ENCODE measurements at regions not wholly inside any gene's neighbourhood (a gene's known extent, or its start where the extent isn't known, plus 50 kb on each side); places are given as distances from the start of the nearest gene placed in this dataset.

GRCh38 chr4:99722006-99722405 is 64.4 kb upstream of the C4orf54 start:
- no peak for TF ChIP-seq CTCF (IDR thresholded peaks at IDR 0.05; ENCODE audit: insufficient read depth, low read depth, low read length)
- no peak for TF ChIP-seq EZH2 (IDR thresholded peaks at IDR 0.05; ENCODE audit: insufficient read depth, low read length)

Data from astrocyte (in vitro differentiated cells and primary cell).